ENCODE measurements at regions not wholly inside any gene's neighbourhood (a gene's known extent, or its start where the extent isn't known, plus 50 kb on each side); places are given as distances from the start of the nearest gene placed in this dataset.
"Not testable (repeated sequence)": the region's sequence is repeated elsewhere in the genome, so short reads cannot be mapped to it uniquely, and the experiment has no call there.

GRCh38 chr7:55304018-55304762 is 60.9 kb upstream of the LANCL2 start:
- DNase-seq, result no peak

GRCh38 chr7:55305135-55305534 is 60.0 kb upstream of the LANCL2 start:
- no peak for DNase-seq

- DNase-seq, result no peak
Observed at GRCh38 chr7:55306331-55306730, 58.8 kb upstream of the LANCL2 start.

- no peak for DNase-seq
Observed at GRCh38 chr7:55307123-55307916, 57.8 kb upstream of the LANCL2 start.

- DNase-seq, result no peak
Observed at GRCh38 chr7:55308186-55308929, 56.8 kb upstream of the LANCL2 start.

GRCh38 chr7:55309040-55309991 is 55.8 kb upstream of the LANCL2 start:
- peak; percentile 60 to 62 for DNase-seq

GRCh38 chr7:55310287-55311025 is 54.7 kb upstream of the LANCL2 start:
- no peak for DNase-seq

GRCh38 chr7:55311892-55312291 is 53.2 kb upstream of the LANCL2 start:
- DNase-seq, result not testable (repeated sequence)

- DNase-seq, result not testable (repeated sequence)
Observed at GRCh38 chr7:55313671-55314070, 51.5 kb upstream of the LANCL2 start.

GRCh38 chr7:55314967-55315366 is 50.2 kb upstream of the LANCL2 start:
- DNase-seq, result no peak
